H1 (cell line): ENCODE measurements at regions not wholly inside any gene's neighbourhood (a gene's known extent, or its start where the extent isn't known, plus 50 kb on each side); places are given as distances from the start of the nearest gene placed in this dataset.

Source experiments
- CTCF ChIA-PET: fragments of 300-600 bp; sonication (Branson Sonifier 250); formaldehyde crosslinking; loops from one replicate; lab custom pipeline; 2021; ENCODE audit not compliant: partially characterized antibody; lab: Charles Lee
- POLR2A ChIA-PET: fragments of 300-600 bp; sonication (Branson Sonifier 250); formaldehyde crosslinking; loops from one replicate; lab custom pipeline; 2021; ENCODE audit warnings: inconsistent platforms; ENCODE audit not compliant: partially characterized antibody; lab: Charles Lee
- DNase-seq, 2 experiments: peaks; one replicate each; pipeline versions ENCODE4 v3.0.0 to v3.0.0-alpha.2; 2010 to 2022; ENCODE audit warnings: low spot score in 2 of 2, low read depth in 1 of 2, mixed read lengths in 1 of 2
- FAIRE-seq: peaks from 2 replicates; lab custom pipeline; 2011; peaks lifted over from hg19 to GRCh38; lab: Jason Lieb, UNC
- H2AFZ ChIP-seq: 2 replicates; pipeline ENCODE4 v1.8.1; 2012; ENCODE audit warnings: low read length, inconsistent platforms
- H2AK5ac ChIP-seq: 2 replicates; pipeline ENCODE4 v1.6.1; 2013; ENCODE audit warnings: low read depth, low read length
- H2BK120ac ChIP-seq: replicated peaks from 2 replicates; pipeline ENCODE3; 2013; ENCODE audit warnings: low read depth, low read length, inconsistent platforms
- H2BK12ac ChIP-seq: 2 replicates; pipeline ENCODE4 v1.6.1; 2013; ENCODE audit warnings: low read depth, low read length
- H2BK15ac ChIP-seq: 2 replicates; pipeline ENCODE4 v1.6.1; 2013; ENCODE audit warnings: low read length
- H2BK20ac ChIP-seq: 2 replicates; pipeline ENCODE4 v1.6.1; 2013; ENCODE audit warnings: low read length
- H2BK5ac ChIP-seq: 2 replicates; pipeline ENCODE4 v1.6.1; 2013; ENCODE audit warnings: low read depth, low read length
- H3K14ac ChIP-seq: 2 replicates; pipeline ENCODE4 v1.6.1; 2013; ENCODE audit warnings: inconsistent platforms; ENCODE audit not compliant: insufficient read length
- H3K18ac ChIP-seq: 2 replicates; pipeline ENCODE4 v1.6.1; 2013; ENCODE audit warnings: low read length; ENCODE audit errors: extremely low read depth
- H3K23ac ChIP-seq: 2 replicates; pipeline ENCODE4 v1.6.1; 2013; ENCODE audit warnings: inconsistent platforms; ENCODE audit not compliant: insufficient read length
- H3K23me2 ChIP-seq: 2 replicates; pipeline ENCODE4 v1.6.1; 2013; ENCODE audit warnings: low read depth, low read length
- H3K27ac ChIP-seq: 2 replicates; pipeline ENCODE4 v1.6.1; 2011; ENCODE audit warnings: low read depth, low read length, inconsistent platforms
- H3K27me3 ChIP-seq, 4 experiments: replicated peaks in 1 of 4; 1 replicate in 1 of 4; 2 replicates in 3 of 4; pipeline versions ENCODE4 v1.6.1 to v1.8.1; 2011 to 2013; ENCODE audit warnings: low read length in 3 of 4, mild to moderate bottlenecking in 3 of 4, inconsistent platforms in 2 of 4, mixed read lengths in 2 of 4, moderate library complexity in 1 of 4; ENCODE audit not compliant: control insufficient read depth in 3 of 4, insufficient read depth in 3 of 4; ENCODE audit errors: extremely low read depth in 1 of 4
- H3K36me3 ChIP-seq, 4 experiments: 2 replicates each; pipeline versions ENCODE4 v1.6.1 to v1.8.1; 2011 to 2013; ENCODE audit warnings: mild to moderate bottlenecking in 4 of 4, low read length in 3 of 4, moderate library complexity in 2 of 4, control low read depth in 1 of 4, inconsistent platforms in 1 of 4; ENCODE audit not compliant: insufficient read depth in 4 of 4, control insufficient read depth in 2 of 4
- H3K4ac ChIP-seq: replicated peaks from 2 replicates; pipeline ENCODE3; 2013; ENCODE audit warnings: low read length, low read depth, mixed read lengths, inconsistent platforms; ENCODE audit not compliant: insufficient read length
- H3K4me1 ChIP-seq, 4 experiments: replicated peaks in 1 of 4; 1 replicate in 1 of 4; 2 replicates in 3 of 4; pipeline versions ENCODE4 v1.6.1 to v1.8.1; 2011 to 2013; ENCODE audit warnings: low read length in 3 of 4, inconsistent platforms in 2 of 4, mixed read lengths in 1 of 4; ENCODE audit not compliant: insufficient read depth in 4 of 4, control insufficient read depth in 3 of 4
- H3K4me2 ChIP-seq, 2 experiments: 2 replicates each; pipeline versions ENCODE4 v1.6.1 to v1.8.1; 2011 to 2013; ENCODE audit warnings: low read depth in 2 of 2, low read length in 2 of 2, control low read depth in 1 of 2, inconsistent platforms in 1 of 2, mild to moderate bottlenecking in 1 of 2; ENCODE audit not compliant: insufficient read depth in 1 of 2
- H3K4me3 ChIP-seq, 4 experiments: fragments of 200-600, 300-600 bp in 1 of 4; sonication (generic), shearing (Covaris generic), sonication (Bioruptor Twin) in 1 of 4; 2 replicates each; pipeline versions ENCODE4 v1.5.1 to v1.8.1; 2011 to 2016; ENCODE audit warnings: low read length in 4 of 4, low read depth in 3 of 4, control low read depth in 2 of 4, inconsistent platforms in 2 of 4, mild to moderate bottlenecking in 2 of 4, mixed read lengths in 1 of 4, moderate library complexity in 1 of 4; ENCODE audit not compliant: insufficient read depth in 2 of 4; ENCODE audit errors: extremely low read depth in 1 of 4
- H3K56ac ChIP-seq: replicated peaks from 2 replicates; pipeline ENCODE3; 2013; ENCODE audit warnings: low read depth, mild to moderate bottlenecking, mixed read lengths, low read length, inconsistent platforms; ENCODE audit not compliant: insufficient read length
- H3K79me1 ChIP-seq: 2 replicates; pipeline ENCODE4 v1.6.1; 2013; ENCODE audit warnings: low read depth, low read length, control low read depth
- H3K79me2 ChIP-seq, 2 experiments: 2 replicates each; pipeline versions ENCODE4 v1.6.1 to v1.8.1; 2012 to 2013; ENCODE audit warnings: low read length in 2 of 2, mild to moderate bottlenecking in 2 of 2, inconsistent platforms in 1 of 2; ENCODE audit not compliant: insufficient read depth in 2 of 2, control insufficient read depth in 1 of 2
- H3K9ac ChIP-seq, 4 experiments: replicated peaks in 1 of 4; 1 replicate in 1 of 4; 2 replicates in 3 of 4; pipeline versions ENCODE4 v1.6.1 to v1.8.1; 2011 to 2013; ENCODE audit warnings: low read depth in 3 of 4, low read length in 3 of 4, control low read depth in 2 of 4, mild to moderate bottlenecking in 2 of 4, moderate library complexity in 2 of 4, inconsistent platforms in 1 of 4; ENCODE audit errors: extremely low read depth in 1 of 4
- H3K9me3 ChIP-seq, 2 experiments: 2 replicates each; pipeline versions ENCODE4 v1.6.1 to v1.8.1; 2012 to 2013; ENCODE audit warnings: mild to moderate bottlenecking in 2 of 2, moderate library complexity in 2 of 2, control low read depth in 1 of 2, inconsistent platforms in 1 of 2, low read depth in 1 of 2, low read length in 1 of 2, mixed read lengths in 1 of 2; ENCODE audit not compliant: insufficient read depth in 2 of 2
- H4K20me1 ChIP-seq, 2 experiments: replicated peaks in 1 of 2; 2 replicates each; pipeline versions ENCODE3 to v1.8.1; 2011 to 2013; ENCODE audit warnings: inconsistent platforms in 2 of 2, low read length in 2 of 2, mild to moderate bottlenecking in 1 of 2; ENCODE audit not compliant: insufficient read depth in 2 of 2, control insufficient read depth in 1 of 2
- H4K5ac ChIP-seq: 2 replicates; pipeline ENCODE4 v1.6.1; 2013; ENCODE audit warnings: low read length, low read depth, mixed read lengths, inconsistent platforms; ENCODE audit not compliant: insufficient read length
- H4K8ac ChIP-seq: 2 replicates; pipeline ENCODE4 v1.8.0; 2013; ENCODE audit warnings: mild to moderate bottlenecking, moderate library complexity, low read length, inconsistent platforms; ENCODE audit not compliant: insufficient read depth; ENCODE audit errors: extremely low read depth
- H4K91ac ChIP-seq: replicated peaks from 2 replicates; pipeline ENCODE3; 2013; ENCODE audit warnings: low read length, mixed read lengths, inconsistent platforms; ENCODE audit not compliant: insufficient read length
- MAFK ChIP-seq: IDR thresholded peaks from 2 replicates; pipeline ENCODE4 v1.6.1; 2012; ENCODE audit warnings: low read depth, mild to moderate bottlenecking, improper control_type of control experiment, low read length
- WGBS, 2 experiments: shearing (Covaris generic) in 1 of 2; methylation state at CpG; one replicate each; pipeline versions ENCODE4 v1.1.6 to v1.1.7; 2013 to 2015; ENCODE audit warnings: low lambda C conversion rate in 2 of 2, mixed read lengths in 2 of 2, inconsistent platforms in 1 of 2, low coverage in 1 of 2, missing lambda C conversion rate in 1 of 2; ENCODE audit not compliant: insufficient replicate concordance in 2 of 2, insufficient coverage in 1 of 2, insufficient read length in 1 of 2; ENCODE audit errors: extremely low coverage in 1 of 2, missing lambda C conversion rate in 1 of 2; 5-methylcytosine and 5-hydroxymethylcytosine counted together
- TF ChIP-seq, protein P1 (sequence below): IDR thresholded peaks from 2 replicates; pipeline ENCODE4 v1.6.1; 2011; ENCODE audit warnings: low read depth, mild to moderate bottlenecking, low read length; ENCODE audit not compliant: insufficient read depth

DNA sequence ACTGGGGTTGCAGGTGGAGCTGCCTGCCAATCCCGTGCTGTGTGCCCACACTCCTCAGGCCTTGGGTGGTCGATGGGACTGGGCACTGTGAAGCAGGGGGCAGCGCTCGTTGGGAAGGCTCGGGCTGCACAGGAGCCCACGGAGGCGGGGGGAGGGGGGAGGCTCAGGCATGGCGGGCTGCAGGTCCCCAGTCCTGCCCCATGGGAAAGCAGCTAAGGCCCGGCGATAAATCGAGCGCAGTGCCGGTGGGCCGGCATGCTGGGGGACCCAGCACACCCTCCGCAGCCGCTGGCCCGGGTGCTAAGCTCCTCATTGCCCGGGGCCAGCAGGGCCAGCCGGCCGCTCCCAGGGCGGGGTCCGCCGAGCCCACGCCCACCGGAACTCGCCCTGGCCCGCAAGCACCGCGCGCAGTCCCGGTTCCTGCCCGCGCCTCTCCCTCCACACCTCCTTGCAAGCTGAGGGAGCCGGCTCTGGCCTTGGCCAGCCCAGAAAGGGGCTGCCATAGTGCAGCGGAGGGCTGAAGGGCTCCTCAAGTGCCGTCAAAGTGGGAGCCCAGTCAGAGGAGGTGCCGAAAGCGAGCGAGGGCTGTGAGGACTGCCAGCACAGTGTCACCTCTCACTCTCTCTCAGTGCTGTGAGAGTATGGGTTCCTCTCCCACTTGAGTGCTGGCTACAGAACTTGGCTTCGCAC lies 1210.6 kb upstream of the NXPH2 start:
- no peaks in the 10 kb centered on the region for H3K23me2 ChIP-seq
- H2BK20ac ChIP-seq, result no peak overlapping the region
- ChIA-PET POLR2A (no interaction called here), CTCF (interaction anchor here (1.8 to 2.6 kb wide), 2 partner anchors 10 to 873 kb away, joined by 3 to 10 read pairs; no protein-coding TSS in a partner anchor)
- H3K23ac ChIP-seq, result no peak overlapping the region
- no peak overlapping the region for H3K18ac ChIP-seq
- no peak for DNase-seq
- 93% methylated on average over 10 of the region's 40 CpGs; no CpG with 5 or more reads in 1 of the 2 experiments for WGBS, 2 experiments
- H2AFZ ChIP-seq, result no peak overlapping the region
- no peak overlapping the region for H4K5ac ChIP-seq
- no peak overlapping the region for H3K4ac ChIP-seq
- no peak overlapping the region for H2BK5ac ChIP-seq
- no peak overlapping the region for H4K91ac ChIP-seq
- no peaks in the 10 kb centered on the region for H3K36me3 ChIP-seq
- H3K27me3 ChIP-seq, result no peaks in the 10 kb centered on the region
- no peak overlapping the region for H3K9ac ChIP-seq
- no peak overlapping the region for H3K14ac ChIP-seq
- peaks cover 0 to 4% of the 10 kb centered on the region in 2 experiments; a peak in 1 of 4 replicates for H3K9me3 ChIP-seq
- no peak overlapping the region for H2AK5ac ChIP-seq
- no peak for FAIRE-seq
- H3K4me1 ChIP-seq, result no peaks in the 10 kb centered on the region
- H3K56ac ChIP-seq, result no peak overlapping the region
- no peak overlapping the region for H3K4me2 ChIP-seq
- no peak overlapping the region for H3K4me3 ChIP-seq
- H3K79me1 ChIP-seq, result no peaks in the 10 kb centered on the region
- H2BK15ac ChIP-seq, result peak overlapping the region; percentile 29; the same call in 1 of the 2 replicates
- H4K8ac ChIP-seq, result 0 out of 2 replicates have a peak overlapping the region, but pooled peaks have one; percentile 35
- no peak overlapping the region for H3K27ac ChIP-seq
- no peak overlapping the region for H2BK120ac ChIP-seq
- H4K20me1 ChIP-seq, result no peaks in the 10 kb centered on the region
- H3K79me2 ChIP-seq, result no peaks in the 10 kb centered on the region
- H2BK12ac ChIP-seq, result no peak overlapping the region
- TF ChIP-seq, protein P1, sequence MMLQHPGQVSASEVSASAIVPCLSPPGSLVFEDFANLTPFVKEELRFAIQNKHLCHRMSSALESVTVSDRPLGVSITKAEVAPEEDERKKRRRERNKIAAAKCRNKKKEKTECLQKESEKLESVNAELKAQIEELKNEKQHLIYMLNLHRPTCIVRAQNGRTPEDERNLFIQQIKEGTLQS, result no peak
- no peak for TF ChIP-seq MAFK
